Loucy (cell line): ENCODE measurements at regions not wholly inside any gene's neighbourhood (a gene's known extent, or its start where the extent isn't known, plus 50 kb on each side); places are given as distances from the start of the nearest gene placed in this dataset.

Experiments used
- H2AFZ ChIP-seq: fragments of 200-600 bp; sonication (generic); 2 replicates; pipeline ENCODE4 v1.6.0; 2016; ENCODE audit warnings: antibody characterized with exemption, mild to moderate bottlenecking, low read length, moderate library complexity
- H3F3A ChIP-seq: fragments of 200-600 bp; 2 replicates; pipeline ENCODE4 v1.6.0; 2016; ENCODE audit warnings: antibody characterized with exemption, low read depth, mild to moderate bottlenecking
- H3K27me3 ChIP-seq: fragments of 200-600 bp; sonication (generic); 2 replicates; pipeline ENCODE4 v1.6.1; 2014; ENCODE audit warnings: low read length, mild to moderate bottlenecking; ENCODE audit not compliant: insufficient read depth, poor library complexity, severe bottlenecking
- H3K36me3 ChIP-seq: fragments of 200-600 bp; sonication (generic); 2 replicates; pipeline ENCODE4 v1.6.1; 2016; ENCODE audit warnings: low read length; ENCODE audit not compliant: insufficient read depth
- H3K4me1 ChIP-seq: fragments of 200-600 bp; sonication (generic); 2 replicates; pipeline ENCODE4 v1.5.1; 2014; ENCODE audit warnings: low read length, mild to moderate bottlenecking; ENCODE audit not compliant: insufficient read depth, poor library complexity, severe bottlenecking
- H3K4me2 ChIP-seq: fragments of 200-600 bp; sonication (generic); 2 replicates; pipeline ENCODE4 v1.6.0; 2014; ENCODE audit warnings: antibody characterized with exemption, low read length, low read depth, mild to moderate bottlenecking; ENCODE audit not compliant: poor library complexity, severe bottlenecking
- H3K4me3 ChIP-seq: fragments of 200-600 bp; sonication (generic); 2 replicates; pipeline ENCODE4 v1.5.1; 2014; ENCODE audit warnings: low read length, mild to moderate bottlenecking, mixed read lengths; ENCODE audit not compliant: poor library complexity, severe bottlenecking
- H3K79me2 ChIP-seq: fragments of 200-600 bp; sonication (generic); 2 replicates; pipeline ENCODE4 v1.6.1; 2014; ENCODE audit warnings: low read length; ENCODE audit not compliant: insufficient read depth
- H3K9ac ChIP-seq: fragments of 200-600 bp; sonication (generic); 2 replicates; pipeline ENCODE4 v1.6.0; 2014; ENCODE audit warnings: mild to moderate bottlenecking, low read depth, low read length, moderate library complexity; ENCODE audit not compliant: poor library complexity, severe bottlenecking
- H3K9me2 ChIP-seq: fragments of 200-600 bp; sonication (generic); replicated peaks from 2 replicates; pipeline ENCODE4 v1.6.1; 2016; ENCODE audit warnings: low read depth, low read length, mixed read lengths
- H3K9me3 ChIP-seq: fragments of 200-600 bp; sonication (generic); 2 replicates; pipeline ENCODE4 v1.6.1; 2014; ENCODE audit warnings: mild to moderate bottlenecking, antibody characterized with exemption, low read length, low read depth; ENCODE audit not compliant: insufficient read depth
- H4K20me1 ChIP-seq: fragments of 200-600 bp; sonication (generic); 2 replicates; pipeline ENCODE4 v1.6.0; 2014; ENCODE audit warnings: antibody characterized with exemption, low read length, mild to moderate bottlenecking; ENCODE audit not compliant: insufficient read depth, poor library complexity, severe bottlenecking
- EZH2phosphoT487 ChIP-seq: fragments of 200-600 bp; IDR thresholded peaks from 2 replicates; pipeline ENCODE4 v1.6.1; 2018; ENCODE audit warnings: antibody characterized with exemption, mild to moderate bottlenecking, moderate library complexity, borderline replicate concordance
- TF ChIP-seq, protein P1 (sequence below): fragments of 200-600 bp; sonication (generic); conservative IDR thresholded peaks from 2 replicates; pipeline ENCODE4 v1.5.1; 2014; ENCODE audit warnings: mild to moderate bottlenecking, antibody characterized with exemption, low read length

DNA sequence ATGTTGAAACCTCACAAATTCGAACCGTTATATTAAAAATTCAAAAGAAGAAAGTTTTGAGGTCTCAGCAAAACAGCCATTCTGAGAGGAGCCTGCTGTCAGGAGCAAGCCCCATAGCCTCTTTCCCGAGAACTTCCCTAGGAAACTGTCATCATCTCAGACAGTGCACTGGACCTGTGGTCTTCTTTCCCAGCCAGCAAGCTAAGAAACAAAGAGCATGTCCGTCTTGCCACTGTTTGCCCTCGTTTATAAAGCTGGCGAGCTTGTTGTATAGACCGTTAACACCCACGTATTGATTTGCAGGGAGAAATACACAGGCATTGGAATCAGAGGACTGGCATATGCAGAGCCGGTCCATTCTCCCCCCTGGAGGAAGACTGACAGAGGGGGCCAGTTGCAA is 407.0 kb downstream of the NPHP4 start:
- H3K9me2 ChIP-seq: no peaks in the 10 kb centered on the region
- H3K27me3 ChIP-seq: no peaks in the 10 kb centered on the region
- H3K4me1 ChIP-seq: no peaks in the 10 kb centered on the region
- no peak overlapping the region for H3K4me2 ChIP-seq
- H3K9ac ChIP-seq: no peak overlapping the region
- no peaks in the 10 kb centered on the region for H3F3A ChIP-seq
- no peak overlapping the region for H2AFZ ChIP-seq
- no peaks in the 10 kb centered on the region for H3K36me3 ChIP-seq
- H4K20me1 ChIP-seq: no peaks in the 10 kb centered on the region
- no peaks in the 10 kb centered on the region for H3K79me2 ChIP-seq
- no peak overlapping the region for H3K4me3 ChIP-seq
- H3K9me3 ChIP-seq: no peaks in the 10 kb centered on the region; the same call in 1 of the 2 replicates
- TF ChIP-seq, protein P1, sequence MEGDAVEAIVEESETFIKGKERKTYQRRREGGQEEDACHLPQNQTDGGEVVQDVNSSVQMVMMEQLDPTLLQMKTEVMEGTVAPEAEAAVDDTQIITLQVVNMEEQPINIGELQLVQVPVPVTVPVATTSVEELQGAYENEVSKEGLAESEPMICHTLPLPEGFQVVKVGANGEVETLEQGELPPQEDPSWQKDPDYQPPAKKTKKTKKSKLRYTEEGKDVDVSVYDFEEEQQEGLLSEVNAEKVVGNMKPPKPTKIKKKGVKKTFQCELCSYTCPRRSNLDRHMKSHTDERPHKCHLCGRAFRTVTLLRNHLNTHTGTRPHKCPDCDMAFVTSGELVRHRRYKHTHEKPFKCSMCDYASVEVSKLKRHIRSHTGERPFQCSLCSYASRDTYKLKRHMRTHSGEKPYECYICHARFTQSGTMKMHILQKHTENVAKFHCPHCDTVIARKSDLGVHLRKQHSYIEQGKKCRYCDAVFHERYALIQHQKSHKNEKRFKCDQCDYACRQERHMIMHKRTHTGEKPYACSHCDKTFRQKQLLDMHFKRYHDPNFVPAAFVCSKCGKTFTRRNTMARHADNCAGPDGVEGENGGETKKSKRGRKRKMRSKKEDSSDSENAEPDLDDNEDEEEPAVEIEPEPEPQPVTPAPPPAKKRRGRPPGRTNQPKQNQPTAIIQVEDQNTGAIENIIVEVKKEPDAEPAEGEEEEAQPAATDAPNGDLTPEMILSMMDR: no peak

DNA sequence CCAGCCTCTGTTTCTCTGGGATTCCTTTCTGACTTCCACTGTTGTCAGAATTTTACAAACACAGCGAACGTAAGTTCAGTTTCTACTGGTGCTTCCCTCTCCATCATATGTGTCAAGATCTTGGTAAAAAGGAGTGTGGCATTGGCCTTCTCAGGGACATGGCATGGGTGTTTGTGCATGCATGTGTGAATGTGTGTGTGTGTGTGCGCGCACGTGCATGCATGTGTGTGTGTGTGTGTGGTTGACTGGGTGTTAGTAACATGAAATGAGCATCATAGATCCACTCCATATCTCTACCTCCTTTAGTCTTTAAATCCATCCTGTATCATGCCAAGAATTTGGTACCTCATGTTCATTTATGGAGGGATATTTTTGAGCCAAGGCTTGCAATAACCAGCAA is 411.3 kb downstream of the NPHP4 start:
- H3K4me2 ChIP-seq: no peak overlapping the region
- H3F3A ChIP-seq: no peaks in the 10 kb centered on the region
- no peaks in the 10 kb centered on the region for H3K9me2 ChIP-seq
- H3K36me3 ChIP-seq: no peaks in the 10 kb centered on the region
- no peak overlapping the region for H3K4me3 ChIP-seq
- TF ChIP-seq EZH2phosphoT487: no peak
- TF ChIP-seq, protein P1: no peak
- no peaks in the 10 kb centered on the region for H3K27me3 ChIP-seq
- H4K20me1 ChIP-seq: no peaks in the 10 kb centered on the region
- H3K79me2 ChIP-seq: no peaks in the 10 kb centered on the region
- no peak overlapping the region for H2AFZ ChIP-seq
- H3K9me3 ChIP-seq: no peaks in the 10 kb centered on the region; the same call in 1 of the 2 replicates
- H3K4me1 ChIP-seq: no peaks in the 10 kb centered on the region
- no peak overlapping the region for H3K9ac ChIP-seq

DNA sequence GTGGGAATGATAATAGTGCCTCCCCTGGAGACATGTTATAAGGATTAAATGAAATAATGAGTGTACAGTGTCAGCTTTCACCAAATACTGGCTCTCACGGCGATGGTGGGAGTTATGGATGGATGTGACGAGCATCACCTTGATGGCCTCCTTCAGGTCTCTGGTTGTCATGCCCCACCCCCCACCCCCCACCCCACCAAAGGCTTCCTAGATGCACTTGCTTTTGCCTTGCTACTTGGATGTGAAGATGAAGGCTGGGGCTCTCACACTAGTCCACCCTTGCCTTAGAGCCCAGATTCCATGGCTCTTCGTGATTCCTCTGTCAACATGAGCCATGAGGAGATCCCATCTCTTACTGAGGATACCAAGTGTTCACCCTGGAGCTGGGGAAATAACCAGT is 412.3 kb downstream of the NPHP4 start:
- Histone ChIP-seq H3K9me2 (no peaks in the 10 kb centered on the region), H3K9ac (no peak overlapping the region), H2AFZ (no peak overlapping the region), H3K9me3 (no peaks in the 10 kb centered on the region), H3F3A (no peaks in the 10 kb centered on the region), H4K20me1 (no peaks in the 10 kb centered on the region), H3K4me2 (no peak overlapping the region), H3K36me3 (no peaks in the 10 kb centered on the region), H3K4me3 (no peak overlapping the region), H3K4me1 (no peaks in the 10 kb centered on the region), H3K79me2 (no peaks in the 10 kb centered on the region), H3K27me3 (no peaks in the 10 kb centered on the region)
- TF ChIP-seq EZH2phosphoT487: no peak
- TF ChIP-seq, protein P1: no peak
